ENCODE measurements at regions not wholly inside any gene's neighbourhood (a gene's known extent, or its start where the extent isn't known, plus 50 kb on each side); places are given as distances from the start of the nearest gene placed in this dataset.
"Not testable (repeated sequence)": the region's sequence is repeated elsewhere in the genome, so short reads cannot be mapped to it uniquely, and the experiment has no call there.

DNA sequence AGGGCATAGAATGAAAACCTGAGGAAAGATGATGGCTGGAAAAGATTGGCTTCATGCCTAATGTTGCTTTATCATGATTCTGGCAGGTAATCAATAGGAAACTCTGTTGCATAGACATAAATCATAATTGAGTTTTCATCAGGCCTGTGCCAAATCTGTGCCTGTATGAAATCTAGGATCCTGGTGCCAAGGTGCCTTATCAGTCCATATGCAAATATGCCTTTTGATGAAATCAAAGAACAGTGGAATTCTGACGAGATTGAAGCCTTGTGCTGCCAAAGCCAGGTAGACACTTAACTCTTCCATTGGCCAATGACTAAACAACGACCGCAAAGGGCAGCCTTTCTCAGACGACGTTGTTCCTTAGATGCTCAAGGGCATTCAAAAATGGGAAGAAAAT is 170.0 kb upstream of the CRIM1 start:
- H3K27ac ChIP-seq, result no peak overlapping the region
- no peaks in the 10 kb centered on the region for H3K36me3 ChIP-seq
- H3K4me1 ChIP-seq, result no peaks in the 10 kb centered on the region
- no peaks in the 10 kb centered on the region for H3K27me3 ChIP-seq
- H3K4me3 ChIP-seq, result no peak overlapping the region
- ATAC-seq, result no peak
- 77% methylated on average over 5 of the region's 5 CpGs for WGBS (ENCODE audit: insufficient coverage, low coverage, low lambda C conversion rate, missing lambda C conversion rate)
- intact Hi-C loops (cut with DNase I), result no loop called here
- no peak for DNase-seq
- H3K9me3 ChIP-seq, result no peaks in the 10 kb centered on the region
- TF ChIP-seq POLR2A (IDR thresholded peaks at IDR 0.05), result no peak
- TF ChIP-seq, protein P1, sequence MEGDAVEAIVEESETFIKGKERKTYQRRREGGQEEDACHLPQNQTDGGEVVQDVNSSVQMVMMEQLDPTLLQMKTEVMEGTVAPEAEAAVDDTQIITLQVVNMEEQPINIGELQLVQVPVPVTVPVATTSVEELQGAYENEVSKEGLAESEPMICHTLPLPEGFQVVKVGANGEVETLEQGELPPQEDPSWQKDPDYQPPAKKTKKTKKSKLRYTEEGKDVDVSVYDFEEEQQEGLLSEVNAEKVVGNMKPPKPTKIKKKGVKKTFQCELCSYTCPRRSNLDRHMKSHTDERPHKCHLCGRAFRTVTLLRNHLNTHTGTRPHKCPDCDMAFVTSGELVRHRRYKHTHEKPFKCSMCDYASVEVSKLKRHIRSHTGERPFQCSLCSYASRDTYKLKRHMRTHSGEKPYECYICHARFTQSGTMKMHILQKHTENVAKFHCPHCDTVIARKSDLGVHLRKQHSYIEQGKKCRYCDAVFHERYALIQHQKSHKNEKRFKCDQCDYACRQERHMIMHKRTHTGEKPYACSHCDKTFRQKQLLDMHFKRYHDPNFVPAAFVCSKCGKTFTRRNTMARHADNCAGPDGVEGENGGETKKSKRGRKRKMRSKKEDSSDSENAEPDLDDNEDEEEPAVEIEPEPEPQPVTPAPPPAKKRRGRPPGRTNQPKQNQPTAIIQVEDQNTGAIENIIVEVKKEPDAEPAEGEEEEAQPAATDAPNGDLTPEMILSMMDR (IDR thresholded peaks at IDR 0.05), result no peak

DNA sequence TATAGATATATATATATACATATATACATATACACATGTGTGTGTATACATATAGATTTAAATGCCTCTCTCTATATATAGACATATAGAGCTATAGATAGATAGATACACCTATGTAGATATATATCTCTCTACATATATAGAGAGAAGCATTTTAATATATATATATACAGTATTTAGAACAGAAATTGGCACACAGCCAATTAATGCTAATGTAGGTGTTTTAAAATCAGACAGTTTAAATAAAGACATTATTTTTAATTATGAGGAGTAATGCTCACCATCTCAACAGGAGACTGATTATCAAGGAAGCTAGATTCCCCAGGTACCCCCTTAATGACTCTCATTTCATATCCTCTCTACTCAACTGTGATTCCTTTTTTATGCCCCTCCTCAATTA is 170.7 kb upstream of the CRIM1 start:
- DNase-seq (no peak), ATAC-seq (no peak)
- Histone ChIP-seq H3K27ac (no peak overlapping the region), H3K4me3 (no peak overlapping the region), H3K4me1 (no peaks in the 10 kb centered on the region), H3K27me3 (no peaks in the 10 kb centered on the region), H3K36me3 (no peaks in the 10 kb centered on the region), H3K9me3 (no peaks in the 10 kb centered on the region)
- no peak for TF ChIP-seq POLR2A (IDR thresholded peaks at IDR 0.05)
- TF ChIP-seq, protein P1 (IDR thresholded peaks at IDR 0.05), result no peak
- intact Hi-C loops (cut with DNase I), result no loop called here

DNA sequence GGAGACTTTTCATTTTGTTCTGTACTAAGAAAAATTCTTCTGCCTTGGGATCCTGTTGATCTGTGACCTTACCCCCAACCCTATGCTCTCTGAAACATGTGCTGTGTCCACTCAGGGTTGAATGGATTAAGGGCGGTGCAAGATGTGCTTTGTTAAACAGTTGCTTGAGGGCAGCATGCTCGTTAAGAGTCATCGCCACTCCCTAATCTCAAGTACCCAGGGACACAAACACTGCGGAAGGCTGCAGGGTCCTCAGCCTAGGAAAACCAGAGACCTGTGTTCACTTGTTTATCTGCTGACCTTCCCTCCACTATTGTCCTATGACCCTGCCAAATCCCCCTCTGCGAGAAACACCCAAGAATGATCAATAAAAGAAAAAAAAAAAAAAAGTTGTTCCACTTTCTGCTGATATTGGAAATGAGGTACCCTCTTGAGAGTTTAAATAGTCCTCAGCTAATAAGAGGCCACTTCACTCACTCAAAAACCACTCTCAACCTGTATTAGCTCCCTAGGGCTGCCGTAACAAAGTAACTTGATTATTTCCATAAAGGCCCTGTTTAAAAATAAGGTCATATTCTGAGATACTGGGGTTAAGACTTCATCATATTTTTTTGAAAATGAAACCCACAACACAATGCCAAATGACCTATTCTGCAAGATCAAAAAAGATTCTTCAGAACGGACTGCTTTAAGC is 174.6 kb upstream of the CRIM1 start:
- H3K9me3 ChIP-seq; H3K4me3 ChIP-seq; ATAC-seq; H3K27ac ChIP-seq; H3K4me1 ChIP-seq; H3K27me3 ChIP-seq; intact Hi-C loops (cut with DNase I); DNase-seq; H3K36me3 ChIP-seq: not testable (repeated sequence)
- 68% methylated on average over 7 of the region's 7 CpGs for WGBS (ENCODE audit: insufficient coverage, low coverage, low lambda C conversion rate, missing lambda C conversion rate)

DNA sequence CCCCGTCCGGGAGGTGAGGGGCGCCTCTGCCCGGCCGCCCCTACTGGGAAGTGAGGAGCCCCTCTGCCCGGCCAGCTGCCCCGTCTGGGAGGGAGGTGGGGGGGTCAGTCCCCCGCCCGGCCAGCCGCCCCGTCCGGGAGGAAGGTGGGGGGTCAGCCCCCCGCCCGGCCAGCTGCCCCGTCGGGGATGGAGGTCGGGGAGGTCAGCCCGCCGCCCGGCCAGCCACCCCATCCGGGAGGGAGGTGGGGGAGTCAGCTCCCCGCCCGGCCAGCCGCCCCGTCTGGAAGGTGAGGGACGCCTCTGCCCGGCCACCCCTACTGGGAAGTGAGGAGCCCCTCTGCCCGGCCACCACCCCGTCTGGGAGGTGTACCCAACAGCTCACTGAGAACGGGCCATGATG is 175.3 kb upstream of the CRIM1 start:
- ATAC-seq; H3K27me3 ChIP-seq; H3K36me3 ChIP-seq; H3K9me3 ChIP-seq; H3K4me1 ChIP-seq; H3K4me3 ChIP-seq; intact Hi-C loops (cut with DNase I); H3K27ac ChIP-seq; DNase-seq: not testable (repeated sequence)
- no CpG with 5 or more reads among the region's 30 CpGs for WGBS (ENCODE audit: insufficient coverage, low coverage, low lambda C conversion rate, missing lambda C conversion rate)

DNA sequence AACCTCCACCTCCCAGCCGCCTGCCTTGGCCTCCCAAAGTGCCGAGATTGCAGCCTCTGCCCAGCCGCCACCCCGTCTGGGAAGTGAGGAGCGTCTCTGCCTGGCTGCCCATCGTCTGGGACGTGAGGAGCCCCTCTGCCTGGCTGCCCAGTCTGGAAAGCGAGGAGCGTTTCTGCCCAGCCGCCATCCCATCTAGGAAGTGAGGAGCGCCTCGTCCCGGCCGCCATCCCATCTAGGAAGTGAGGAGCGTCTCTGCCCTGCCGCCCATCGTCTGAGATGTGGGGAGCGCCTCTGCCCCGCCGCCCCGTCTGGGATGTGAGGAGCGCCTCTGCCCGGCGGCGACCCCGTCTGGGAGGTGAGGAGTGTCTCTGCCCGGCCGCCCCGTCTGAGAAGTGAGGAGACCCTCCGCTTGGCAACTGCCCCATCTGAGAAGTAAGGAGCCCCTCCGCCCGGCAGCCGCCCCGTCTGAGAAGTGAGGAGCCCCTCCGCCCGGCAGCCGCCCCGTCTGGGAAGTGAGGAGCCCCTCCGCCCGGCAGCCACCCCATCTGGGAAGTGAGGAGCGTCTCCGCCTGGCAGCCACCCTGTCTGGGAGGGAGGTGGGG is 175.8 kb upstream of the CRIM1 start:
- DNase-seq; H3K27ac ChIP-seq; H3K4me3 ChIP-seq; H3K9me3 ChIP-seq; H3K4me1 ChIP-seq; H3K36me3 ChIP-seq; H3K27me3 ChIP-seq; ATAC-seq; intact Hi-C loops (cut with DNase I): not testable (repeated sequence)
- WGBS (ENCODE audit: insufficient coverage, low coverage, low lambda C conversion rate, missing lambda C conversion rate), result no CpG with 5 or more reads among the region's 42 CpGs

DNA sequence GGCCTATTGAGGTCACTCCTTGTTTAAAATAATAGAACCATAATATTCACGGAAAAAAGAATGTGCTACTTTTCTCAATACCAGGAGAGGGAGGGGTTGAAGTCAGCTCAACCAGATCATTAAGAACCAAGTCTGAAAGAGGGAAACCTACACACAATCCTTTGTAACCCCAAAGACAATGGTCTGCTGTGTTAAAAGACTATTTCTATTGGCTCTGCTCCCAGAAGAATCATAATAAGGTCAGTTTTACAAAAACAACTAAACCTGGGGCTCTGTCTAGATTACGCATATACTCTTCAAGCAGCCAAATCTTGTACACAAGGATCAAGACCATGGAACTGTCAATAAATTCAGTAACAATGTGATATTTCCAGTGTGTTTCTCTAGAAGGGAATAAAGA is 177.2 kb upstream of the CRIM1 start:
- DNase-seq (no peak), ATAC-seq (no peak)
- no peak overlapping the region for H3K4me3 ChIP-seq
- H3K36me3 ChIP-seq, result no peaks in the 10 kb centered on the region
- TF ChIP-seq, protein P1 (IDR thresholded peaks at IDR 0.05), result no peak
- no peak for TF ChIP-seq POLR2A (IDR thresholded peaks at IDR 0.05)
- intact Hi-C loops (cut with DNase I), result no loop called here
- H3K27me3 ChIP-seq, result no peaks in the 10 kb centered on the region
- H3K27ac ChIP-seq, result no peak overlapping the region
- WGBS (ENCODE audit: insufficient coverage, low coverage, low lambda C conversion rate, missing lambda C conversion rate), result 71% methylated on average over 2 of the region's 2 CpGs
- H3K4me1 ChIP-seq, result no peaks in the 10 kb centered on the region
- H3K9me3 ChIP-seq, result no peaks in the 10 kb centered on the region

Data from right lobe of liver (tissue), 6 donors.